ENCODE measurements at regions not wholly inside any gene's neighbourhood (a gene's known extent, or its start where the extent isn't known, plus 50 kb on each side); places are given as distances from the start of the nearest gene placed in this dataset.

GRCh38 chr2:228828397-228828796, 442.7 kb downstream of the PID1 start:
- Histone ChIP-seq H3K4me3 (no peak overlapping the region), H3K27ac (no peak overlapping the region)
- 88 to 98% (median 93%) methylated on average over 2 of the region's 2 CpGs for WGBS, 4 donors

GRCh38 chr2:228827056-228827700, 443.9 kb downstream of the PID1 start:
- TF ChIP-seq CTCF (IDR thresholded peaks at IDR 0.05) (no peak), POLR2A (IDR thresholded peaks at IDR 0.05) (no peak)
- H3K36me3 ChIP-seq (replicated peaks in 1 of 2) = no peaks in the 10 kb centered on the region
- H3K4me1 ChIP-seq (replicated peaks in 1 of 2) = no peaks in the 10 kb centered on the region
- H3K9me3 ChIP-seq (replicated peaks in 1 of 3) = no peaks in the 10 kb centered on the region
- no peak overlapping the region for H3K4me3 ChIP-seq
- no peak overlapping the region for H3K27ac ChIP-seq
- no peaks in the 10 kb centered on the region for H3K27me3 ChIP-seq
- 60 to 70% (median 67%) methylated on average over 4 of the region's 4 CpGs for WGBS, 4 donors
- no peak for DNase-seq
- intact Hi-C loops (cut with DNase I) = no loop called here

More at GRCh38 chr2:228828397-228828796, 442.7 kb downstream of the PID1 start:
- no peak for TF ChIP-seq POLR2A (IDR thresholded peaks at IDR 0.05)
- no peak for TF ChIP-seq CTCF (IDR thresholded peaks at IDR 0.05)
- H3K27me3 ChIP-seq = no peaks in the 10 kb centered on the region
- intact Hi-C loops (cut with DNase I) = no loop called here
- no peak for DNase-seq
- H3K9me3 ChIP-seq (replicated peaks in 1 of 3) = no peaks in the 10 kb centered on the region
- no peaks in the 10 kb centered on the region for H3K36me3 ChIP-seq (replicated peaks in 1 of 2)
- no peaks in the 10 kb centered on the region for H3K4me1 ChIP-seq (replicated peaks in 1 of 2)

- H3K4me1 ChIP-seq (replicated peaks in 1 of 2) = no peaks in the 10 kb centered on the region
- no peaks in the 10 kb centered on the region for H3K27me3 ChIP-seq
- H3K36me3 ChIP-seq (replicated peaks in 1 of 2) = no peaks in the 10 kb centered on the region
- no peaks in the 10 kb centered on the region for H3K9me3 ChIP-seq (replicated peaks in 1 of 3)
- H3K27ac ChIP-seq = no peak overlapping the region
- intact Hi-C loops (cut with DNase I) = no loop called here
- 60 to 64% (median 62%) methylated on average over 3 of the region's 3 CpGs for WGBS, 4 donors
- H3K4me3 ChIP-seq = no peak overlapping the region
- TF ChIP-seq CTCF (IDR thresholded peaks at IDR 0.05) (no peak), POLR2A (IDR thresholded peaks at IDR 0.05) (no peak)
- no peak for DNase-seq
Measured at GRCh38 chr2:228819701-228820100, 451.4 kb downstream of the PID1 start.

- no peaks in the 10 kb centered on the region for H3K36me3 ChIP-seq (replicated peaks in 1 of 2)
- intact Hi-C loops (cut with DNase I) = no loop called here
- WGBS, 4 donors = 86 to 92% (median 88%) methylated on average over 5 of the region's 5 CpGs
- H3K9me3 ChIP-seq (replicated peaks in 1 of 3) = peaks cover 0 to 4% (median 0%) of the 10 kb centered on the region in 3 donors
- H3K4me3 ChIP-seq = no peak overlapping the region
- H3K27ac ChIP-seq = no peak overlapping the region
- no peak for TF ChIP-seq CTCF (IDR thresholded peaks at IDR 0.05)
- TF ChIP-seq POLR2A (IDR thresholded peaks at IDR 0.05) = no peak
- H3K4me1 ChIP-seq (replicated peaks in 1 of 2) = no peaks in the 10 kb centered on the region
- no peaks in the 10 kb centered on the region for H3K27me3 ChIP-seq
- no peak for DNase-seq
Measured at GRCh38 chr2:228802181-228803071, 468.7 kb downstream of the PID1 start.
